SK-N-SH treated with all-trans-retinoic acid at 6 μM for 48 hours (cell line): ENCODE measurements at regions not wholly inside any gene's neighbourhood (a gene's known extent, or its start where the extent isn't known, plus 50 kb on each side); places are given as distances from the start of the nearest gene placed in this dataset.

Experiments
- ATAC-seq: fragments of 200-7000 bp; cut with Tn5 transposase; 3 replicates; pipeline ENCODE4 v1.9.1; 2020; ENCODE audit warnings: mild to moderate bottlenecking, moderate library complexity
- ARNTL ChIP-seq: fragments of 450-650 bp; formaldehyde crosslinking; IDR thresholded peaks from 2 replicates; pipeline ENCODE4 v1.5.0; 2020; ENCODE audit warnings: low read depth, mild to moderate bottlenecking, moderate library complexity, borderline replicate concordance
- BACH2 ChIP-seq: fragments of 250-450 bp; sonication (Bioruptor Pico); IDR thresholded peaks from 2 replicates; pipeline ENCODE4 v1.9.0; 2021; ENCODE audit warnings: mild to moderate bottlenecking, borderline replicate concordance
- CSDC2 ChIP-seq: fragments of 250-450 bp; sonication (Bioruptor Pico); IDR thresholded peaks from 2 replicates; pipeline ENCODE4 v1.5.0; 2020; ENCODE audit warnings: mild to moderate bottlenecking, moderate library complexity
- ESRRG ChIP-seq: fragments of 250-450 bp; sonication (Bioruptor Pico); IDR thresholded peaks from 2 replicates; pipeline ENCODE4 v1.6.1; 2021; ENCODE audit warnings: mild to moderate bottlenecking
- GLIS3 ChIP-seq: fragments of 250-450 bp; sonication (Bioruptor Pico); IDR thresholded peaks from 2 replicates; pipeline ENCODE4 v1.5.0; 2020; ENCODE audit warnings: mild to moderate bottlenecking, moderate library complexity
- ISL1 ChIP-seq: fragments of 250-450 bp; sonication (Bioruptor Pico); IDR thresholded peaks from 2 replicates; pipeline ENCODE4 v2.1.2; 2022; ENCODE audit warnings: mild to moderate bottlenecking, moderate library complexity
- OSR1 ChIP-seq: fragments of 250-450 bp; sonication (Bioruptor Pico); IDR thresholded peaks from 2 replicates; pipeline ENCODE4 v1.8.0; 2022; ENCODE audit warnings: moderate library complexity, mild to moderate bottlenecking, inconsistent platforms
- PPARA ChIP-seq: fragments of 250-450 bp; sonication (Bioruptor Pico); IDR thresholded peaks from 2 replicates; pipeline ENCODE4 v1.5.0; 2020; ENCODE audit warnings: mild to moderate bottlenecking, borderline replicate concordance
- SNAI2 ChIP-seq: fragments of 250-450 bp; sonication (Bioruptor Pico); IDR thresholded peaks from 2 replicates; pipeline ENCODE4 v1.5.0; 2020; ENCODE audit warnings: mild to moderate bottlenecking, moderate library complexity
- TCF4 ChIP-seq: fragments of 250-450 bp; sonication (Bioruptor Pico); IDR thresholded peaks from 2 replicates; pipeline ENCODE4 v1.8.0; 2021; ENCODE audit warnings: mild to moderate bottlenecking, moderate library complexity, borderline replicate concordance
- TOX ChIP-seq: fragments of 250-450 bp; sonication (Bioruptor Pico); IDR thresholded peaks from 2 replicates; pipeline ENCODE4 v1.8.0; 2021; ENCODE audit warnings: mild to moderate bottlenecking, moderate library complexity, borderline replicate concordance
- ZC3H10 ChIP-seq: fragments of 250-450 bp; sonication (Bioruptor Pico); IDR thresholded peaks from 2 replicates; pipeline ENCODE4 v1.5.1; 2021; ENCODE audit warnings: mild to moderate bottlenecking, moderate library complexity
- ZFP3 ChIP-seq: fragments of 250-450 bp; sonication (Bioruptor Pico); IDR thresholded peaks from 2 replicates; pipeline ENCODE4 v1.5.0; 2020; ENCODE audit warnings: mild to moderate bottlenecking, moderate library complexity
- ZFP30 ChIP-seq: fragments of 450-650 bp; formaldehyde crosslinking; IDR thresholded peaks from 2 replicates; pipeline ENCODE4 v1.5.0; 2022; ENCODE audit warnings: mild to moderate bottlenecking, moderate library complexity
- ZNF565 ChIP-seq: fragments of 450-650 bp; formaldehyde crosslinking; conservative IDR thresholded peaks from 2 replicates; pipeline ENCODE4 v1.5.0; 2020; ENCODE audit warnings: low read depth, mild to moderate bottlenecking, moderate library complexity
- ZNF8 ChIP-seq: fragments of 450-650 bp; formaldehyde crosslinking; IDR thresholded peaks from 2 replicates; pipeline ENCODE4 v1.5.0; 2020; ENCODE audit warnings: mild to moderate bottlenecking, moderate library complexity
- TF ChIP-seq, protein P1 (sequence below): fragments of 250-450 bp; sonication (Bioruptor Pico); IDR thresholded peaks from 2 replicates; pipeline ENCODE4 v1.5.0; 2020; ENCODE audit warnings: mild to moderate bottlenecking, moderate library complexity
- TF ChIP-seq, protein P2 (sequence below): fragments of 250-450 bp; sonication (Bioruptor Pico); IDR thresholded peaks from 2 replicates; pipeline ENCODE4 v1.5.1; 2021; ENCODE audit warnings: mild to moderate bottlenecking, moderate library complexity
- TF ChIP-seq, protein P3 (sequence below): fragments of 250-450 bp; sonication (Bioruptor Pico); IDR thresholded peaks from 2 replicates; pipeline ENCODE4 v1.8.0; 2021; ENCODE audit warnings: low read depth, mild to moderate bottlenecking, moderate library complexity, borderline replicate concordance
- TF ChIP-seq, protein P4 (sequence below): fragments of 250-450 bp; sonication (Bioruptor Pico); IDR thresholded peaks from 2 replicates; pipeline ENCODE4 v1.5.1; 2020; ENCODE audit warnings: low read depth, mild to moderate bottlenecking, moderate library complexity
- TF ChIP-seq, protein P5 (sequence below): fragments of 250-450 bp; sonication (Bioruptor Pico); IDR thresholded peaks from 2 replicates; pipeline ENCODE4 v1.8.0; 2020; ENCODE audit warnings: mild to moderate bottlenecking, moderate library complexity, borderline replicate concordance

DNA sequence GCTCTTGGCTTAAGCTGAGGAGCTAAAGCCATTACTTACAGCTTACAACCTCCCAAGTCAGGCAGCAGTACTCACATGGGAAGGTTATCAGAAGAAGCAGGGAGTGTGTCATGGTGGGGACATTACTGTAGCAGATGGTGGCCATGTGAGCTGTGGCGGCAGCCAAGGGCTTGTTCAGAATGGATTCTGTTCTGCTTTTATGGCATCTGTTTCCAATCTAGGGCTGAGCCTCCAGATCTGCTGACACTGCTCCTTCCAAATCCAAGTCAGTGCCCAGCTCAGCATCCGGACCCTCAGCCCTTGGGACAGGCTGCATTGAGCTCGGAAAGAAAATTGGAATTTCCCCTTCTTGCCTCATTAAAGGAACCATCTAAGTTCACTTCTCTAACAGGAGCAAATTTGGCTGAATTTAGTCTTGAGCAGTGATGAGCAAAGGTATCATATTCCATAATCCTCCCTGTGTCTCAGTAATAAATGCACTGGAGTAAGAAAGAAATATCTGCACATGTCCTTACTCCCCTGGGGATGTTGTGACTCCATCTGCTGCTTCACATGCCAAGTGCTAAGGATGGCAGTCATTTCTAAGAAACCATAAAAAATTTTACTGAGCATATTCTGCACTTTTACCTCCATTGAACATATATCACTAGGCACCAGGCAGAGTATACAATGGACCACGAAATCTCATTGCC is 73.9 kb downstream of the KCTD12 start:
- ATAC-seq, result peak; percentile 93
- TF ChIP-seq SNAI2 (CRISPR knock-in tag), result no peak
- peak; percentile 88 for TF ChIP-seq TCF4 (CRISPR knock-in tag)
- TF ChIP-seq, protein P1, sequence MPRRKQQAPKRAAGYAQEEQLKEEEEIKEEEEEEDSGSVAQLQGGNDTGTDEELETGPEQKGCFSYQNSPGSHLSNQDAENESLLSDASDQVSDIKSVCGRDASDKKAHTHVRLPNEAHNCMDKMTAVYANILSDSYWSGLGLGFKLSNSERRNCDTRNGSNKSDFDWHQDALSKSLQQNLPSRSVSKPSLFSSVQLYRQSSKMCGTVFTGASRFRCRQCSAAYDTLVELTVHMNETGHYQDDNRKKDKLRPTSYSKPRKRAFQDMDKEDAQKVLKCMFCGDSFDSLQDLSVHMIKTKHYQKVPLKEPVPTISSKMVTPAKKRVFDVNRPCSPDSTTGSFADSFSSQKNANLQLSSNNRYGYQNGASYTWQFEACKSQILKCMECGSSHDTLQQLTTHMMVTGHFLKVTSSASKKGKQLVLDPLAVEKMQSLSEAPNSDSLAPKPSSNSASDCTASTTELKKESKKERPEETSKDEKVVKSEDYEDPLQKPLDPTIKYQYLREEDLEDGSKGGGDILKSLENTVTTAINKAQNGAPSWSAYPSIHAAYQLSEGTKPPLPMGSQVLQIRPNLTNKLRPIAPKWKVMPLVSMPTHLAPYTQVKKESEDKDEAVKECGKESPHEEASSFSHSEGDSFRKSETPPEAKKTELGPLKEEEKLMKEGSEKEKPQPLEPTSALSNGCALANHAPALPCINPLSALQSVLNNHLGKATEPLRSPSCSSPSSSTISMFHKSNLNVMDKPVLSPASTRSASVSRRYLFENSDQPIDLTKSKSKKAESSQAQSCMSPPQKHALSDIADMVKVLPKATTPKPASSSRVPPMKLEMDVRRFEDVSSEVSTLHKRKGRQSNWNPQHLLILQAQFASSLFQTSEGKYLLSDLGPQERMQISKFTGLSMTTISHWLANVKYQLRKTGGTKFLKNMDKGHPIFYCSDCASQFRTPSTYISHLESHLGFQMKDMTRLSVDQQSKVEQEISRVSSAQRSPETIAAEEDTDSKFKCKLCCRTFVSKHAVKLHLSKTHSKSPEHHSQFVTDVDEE, result peak; percentile 58; the same call in 1 of the 2 replicates

DNA sequence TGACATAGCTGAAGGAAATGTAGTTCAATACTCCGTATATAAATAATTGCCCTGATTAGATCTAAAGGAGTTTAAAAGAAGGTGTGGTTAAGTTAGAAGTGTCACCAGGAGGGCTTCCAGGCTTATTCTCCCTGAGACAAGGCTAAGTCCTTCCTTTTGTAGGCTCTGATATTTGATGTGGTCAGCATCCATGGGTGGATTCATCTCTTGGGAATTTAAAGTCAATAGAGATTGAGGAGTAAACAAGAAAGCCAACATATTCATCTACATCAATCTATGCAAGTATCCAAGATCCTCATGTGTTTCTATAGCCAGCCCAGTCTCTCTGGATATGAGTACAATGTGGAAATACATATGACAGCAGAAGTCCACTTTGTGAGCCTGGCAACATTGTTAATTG is 76.8 kb downstream of the KCTD12 start:
- TF ChIP-seq, protein P2, sequence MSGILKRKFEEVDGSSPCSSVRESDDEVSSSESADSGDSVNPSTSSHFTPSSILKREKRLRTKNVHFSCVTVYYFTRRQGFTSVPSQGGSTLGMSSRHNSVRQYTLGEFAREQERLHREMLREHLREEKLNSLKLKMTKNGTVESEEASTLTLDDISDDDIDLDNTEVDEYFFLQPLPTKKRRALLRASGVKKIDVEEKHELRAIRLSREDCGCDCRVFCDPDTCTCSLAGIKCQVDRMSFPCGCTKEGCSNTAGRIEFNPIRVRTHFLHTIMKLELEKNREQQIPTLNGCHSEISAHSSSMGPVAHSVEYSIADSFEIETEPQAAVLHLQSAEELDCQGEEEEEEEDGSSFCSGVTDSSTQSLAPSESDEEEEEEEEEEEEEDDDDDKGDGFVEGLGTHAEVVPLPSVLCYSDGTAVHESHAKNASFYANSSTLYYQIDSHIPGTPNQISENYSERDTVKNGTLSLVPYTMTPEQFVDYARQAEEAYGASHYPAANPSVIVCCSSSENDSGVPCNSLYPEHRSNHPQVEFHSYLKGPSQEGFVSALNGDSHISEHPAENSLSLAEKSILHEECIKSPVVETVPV, result no peak

DNA sequence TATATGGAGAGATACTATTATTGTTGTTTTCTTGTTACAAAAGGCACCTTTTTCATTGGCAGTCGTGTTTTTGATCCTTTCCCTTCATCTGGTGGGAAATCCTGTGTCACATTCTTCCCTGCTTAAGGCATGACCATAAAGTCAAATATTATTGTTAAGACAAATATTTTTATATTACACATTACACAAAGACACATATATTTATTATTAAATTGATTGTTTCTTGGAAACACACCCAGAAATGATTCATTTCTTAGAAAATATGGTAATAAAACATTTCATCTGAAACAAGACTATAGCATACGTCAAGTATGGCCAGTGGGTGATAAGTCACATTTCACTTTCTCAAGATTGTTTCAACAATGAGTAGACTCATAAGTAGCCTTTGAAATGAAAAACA is 77.3 kb downstream of the KCTD12 start:
- TF ChIP-seq PPARA (CRISPR knock-in tag) (no peak), ZNF565 (CRISPR knock-in tag) (no peak), ZNF8 (CRISPR knock-in tag) (no peak), ARNTL (CRISPR knock-in tag) (no peak), BACH2 (no peak), OSR1 (CRISPR knock-in tag) (no peak), ZC3H10 (no peak), CSDC2 (CRISPR knock-in tag) (no peak), ZFP30 (CRISPR knock-in tag) (no peak)
- TF ChIP-seq, protein P3, sequence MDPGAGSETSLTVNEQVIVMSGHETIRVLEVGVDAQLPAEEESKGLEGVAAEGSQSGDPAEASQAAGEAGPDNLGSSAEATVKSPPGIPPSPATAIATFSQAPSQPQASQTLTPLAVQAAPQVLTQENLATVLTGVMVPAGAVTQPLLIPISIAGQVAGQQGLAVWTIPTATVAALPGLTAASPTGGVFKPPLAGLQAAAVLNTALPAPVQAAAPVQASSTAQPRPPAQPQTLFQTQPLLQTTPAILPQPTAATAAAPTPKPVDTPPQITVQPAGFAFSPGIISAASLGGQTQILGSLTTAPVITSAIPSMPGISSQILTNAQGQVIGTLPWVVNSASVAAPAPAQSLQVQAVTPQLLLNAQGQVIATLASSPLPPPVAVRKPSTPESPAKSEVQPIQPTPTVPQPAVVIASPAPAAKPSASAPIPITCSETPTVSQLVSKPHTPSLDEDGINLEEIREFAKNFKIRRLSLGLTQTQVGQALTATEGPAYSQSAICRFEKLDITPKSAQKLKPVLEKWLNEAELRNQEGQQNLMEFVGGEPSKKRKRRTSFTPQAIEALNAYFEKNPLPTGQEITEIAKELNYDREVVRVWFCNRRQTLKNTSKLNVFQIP (CRISPR knock-in tag), result no peak
- TF ChIP-seq, protein P4, sequence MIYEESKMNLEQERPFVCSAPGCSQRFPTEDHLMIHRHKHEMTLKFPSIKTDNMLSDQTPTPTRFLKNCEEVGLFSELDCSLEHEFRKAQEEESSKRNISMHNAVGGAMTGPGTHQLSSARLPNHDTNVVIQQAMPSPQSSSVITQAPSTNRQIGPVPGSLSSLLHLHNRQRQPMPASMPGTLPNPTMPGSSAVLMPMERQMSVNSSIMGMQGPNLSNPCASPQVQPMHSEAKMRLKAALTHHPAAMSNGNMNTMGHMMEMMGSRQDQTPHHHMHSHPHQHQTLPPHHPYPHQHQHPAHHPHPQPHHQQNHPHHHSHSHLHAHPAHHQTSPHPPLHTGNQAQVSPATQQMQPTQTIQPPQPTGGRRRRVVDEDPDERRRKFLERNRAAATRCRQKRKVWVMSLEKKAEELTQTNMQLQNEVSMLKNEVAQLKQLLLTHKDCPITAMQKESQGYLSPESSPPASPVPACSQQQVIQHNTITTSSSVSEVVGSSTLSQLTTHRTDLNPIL, result no peak
- ATAC-seq, result no peak

More for the DNA sequence above, 76.8 kb downstream of the KCTD12 start:
- no peak for ATAC-seq

DNA sequence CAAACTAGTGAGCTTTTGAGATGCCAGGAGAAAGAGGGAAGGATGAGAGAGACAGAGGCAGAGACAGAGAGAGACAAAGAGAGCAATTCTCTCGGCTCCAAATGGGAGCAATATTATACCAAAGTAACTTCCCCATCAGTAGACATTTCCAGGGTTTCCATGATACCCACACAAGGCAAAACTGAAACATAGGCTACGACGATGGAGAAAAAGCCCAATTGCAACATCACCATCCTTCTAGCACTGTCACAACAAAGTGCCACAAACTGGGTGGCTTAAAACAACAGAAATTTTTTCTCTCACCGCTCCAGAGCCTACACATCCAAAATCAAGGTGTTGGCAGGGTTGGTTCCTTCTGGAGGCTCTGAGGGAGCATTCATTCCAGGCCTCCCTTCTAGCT is 81.4 kb downstream of the KCTD12 start:
- TF ChIP-seq ZNF8 (CRISPR knock-in tag) (no peak), PPARA (CRISPR knock-in tag) (no peak), SNAI2 (CRISPR knock-in tag) (no peak), ESRRG (CRISPR knock-in tag) (no peak), CSDC2 (CRISPR knock-in tag) (no peak), TCF4 (CRISPR knock-in tag) (no peak), TOX (CRISPR knock-in tag) (no peak), BACH2 (no peak), ISL1 (no peak), ARNTL (CRISPR knock-in tag) (no peak), ZC3H10 (no peak), GLIS3 (CRISPR knock-in tag) (no peak), ZFP3 (CRISPR knock-in tag) (no peak), OSR1 (CRISPR knock-in tag) (no peak)
- TF ChIP-seq, protein P1, result no peak
- TF ChIP-seq, protein P5, sequence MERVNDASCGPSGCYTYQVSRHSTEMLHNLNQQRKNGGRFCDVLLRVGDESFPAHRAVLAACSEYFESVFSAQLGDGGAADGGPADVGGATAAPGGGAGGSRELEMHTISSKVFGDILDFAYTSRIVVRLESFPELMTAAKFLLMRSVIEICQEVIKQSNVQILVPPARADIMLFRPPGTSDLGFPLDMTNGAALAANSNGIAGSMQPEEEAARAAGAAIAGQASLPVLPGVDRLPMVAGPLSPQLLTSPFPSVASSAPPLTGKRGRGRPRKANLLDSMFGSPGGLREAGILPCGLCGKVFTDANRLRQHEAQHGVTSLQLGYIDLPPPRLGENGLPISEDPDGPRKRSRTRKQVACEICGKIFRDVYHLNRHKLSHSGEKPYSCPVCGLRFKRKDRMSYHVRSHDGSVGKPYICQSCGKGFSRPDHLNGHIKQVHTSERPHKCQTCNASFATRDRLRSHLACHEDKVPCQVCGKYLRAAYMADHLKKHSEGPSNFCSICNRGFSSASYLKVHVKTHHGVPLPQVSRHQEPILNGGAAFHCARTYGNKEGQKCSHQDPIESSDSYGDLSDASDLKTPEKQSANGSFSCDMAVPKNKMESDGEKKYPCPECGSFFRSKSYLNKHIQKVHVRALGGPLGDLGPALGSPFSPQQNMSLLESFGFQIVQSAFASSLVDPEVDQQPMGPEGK (CRISPR knock-in tag), result no peak
- TF ChIP-seq, protein P3 (CRISPR knock-in tag), result no peak
- no peak for ATAC-seq
